Fibroblast of pulmonary artery (primary cell): ENCODE measurements at regions not wholly inside any gene's neighbourhood (a gene's known extent, or its start where the extent isn't known, plus 50 kb on each side); places are given as distances from the start of the nearest gene placed in this dataset.

Experiments
- DNase-seq: peaks from one replicate; pipeline ENCODE4 v3.0.0-alpha.2; 2010; ENCODE audit warnings: low read depth
- H3K4me3 ChIP-seq: replicated peaks from 2 replicates; pipeline ENCODE4 v1.5.1; 2011; ENCODE audit warnings: low read depth, mild to moderate bottlenecking, control low read depth, low read length, moderate library complexity
- TF ChIP-seq, protein P1 (sequence below): IDR thresholded peaks from 2 replicates; pipeline ENCODE4 v1.5.1; 2011; ENCODE audit warnings: mild to moderate bottlenecking, control low read depth, low read length, inconsistent platforms; ENCODE audit errors: missing control alignments

DNA sequence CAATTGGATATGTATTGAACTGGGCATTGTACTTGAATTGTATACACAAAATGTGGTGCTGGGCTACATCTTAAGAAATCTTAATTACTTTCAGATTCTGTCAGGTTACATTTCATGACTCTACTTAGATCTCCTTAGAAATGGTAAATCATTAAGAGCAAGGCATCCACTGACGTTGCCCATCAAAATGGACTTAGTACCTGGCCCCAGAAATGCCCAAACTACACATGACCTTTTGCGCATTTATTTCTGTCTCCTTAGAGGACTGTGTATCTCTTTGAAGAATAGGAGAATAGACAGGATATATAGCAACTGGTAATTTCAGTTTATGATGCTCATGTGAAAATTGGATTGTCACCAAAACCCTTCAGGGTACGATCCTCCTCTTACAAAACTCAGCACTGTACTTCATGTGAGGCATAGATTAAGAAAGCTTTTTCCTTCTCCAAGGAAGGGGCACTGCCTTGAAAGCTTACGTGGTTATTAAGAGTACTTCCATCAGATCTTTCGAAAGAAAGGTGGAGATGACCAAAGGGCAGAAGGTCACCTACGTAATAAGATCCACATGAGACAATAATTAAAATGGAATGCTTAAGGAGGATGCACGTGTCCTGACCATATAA, 61.4 kb upstream of the BMP2 start:
- no peak overlapping the region for H3K4me3 ChIP-seq
- DNase-seq, result no peak
- TF ChIP-seq, protein P1, sequence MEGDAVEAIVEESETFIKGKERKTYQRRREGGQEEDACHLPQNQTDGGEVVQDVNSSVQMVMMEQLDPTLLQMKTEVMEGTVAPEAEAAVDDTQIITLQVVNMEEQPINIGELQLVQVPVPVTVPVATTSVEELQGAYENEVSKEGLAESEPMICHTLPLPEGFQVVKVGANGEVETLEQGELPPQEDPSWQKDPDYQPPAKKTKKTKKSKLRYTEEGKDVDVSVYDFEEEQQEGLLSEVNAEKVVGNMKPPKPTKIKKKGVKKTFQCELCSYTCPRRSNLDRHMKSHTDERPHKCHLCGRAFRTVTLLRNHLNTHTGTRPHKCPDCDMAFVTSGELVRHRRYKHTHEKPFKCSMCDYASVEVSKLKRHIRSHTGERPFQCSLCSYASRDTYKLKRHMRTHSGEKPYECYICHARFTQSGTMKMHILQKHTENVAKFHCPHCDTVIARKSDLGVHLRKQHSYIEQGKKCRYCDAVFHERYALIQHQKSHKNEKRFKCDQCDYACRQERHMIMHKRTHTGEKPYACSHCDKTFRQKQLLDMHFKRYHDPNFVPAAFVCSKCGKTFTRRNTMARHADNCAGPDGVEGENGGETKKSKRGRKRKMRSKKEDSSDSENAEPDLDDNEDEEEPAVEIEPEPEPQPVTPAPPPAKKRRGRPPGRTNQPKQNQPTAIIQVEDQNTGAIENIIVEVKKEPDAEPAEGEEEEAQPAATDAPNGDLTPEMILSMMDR, result no peak

DNA sequence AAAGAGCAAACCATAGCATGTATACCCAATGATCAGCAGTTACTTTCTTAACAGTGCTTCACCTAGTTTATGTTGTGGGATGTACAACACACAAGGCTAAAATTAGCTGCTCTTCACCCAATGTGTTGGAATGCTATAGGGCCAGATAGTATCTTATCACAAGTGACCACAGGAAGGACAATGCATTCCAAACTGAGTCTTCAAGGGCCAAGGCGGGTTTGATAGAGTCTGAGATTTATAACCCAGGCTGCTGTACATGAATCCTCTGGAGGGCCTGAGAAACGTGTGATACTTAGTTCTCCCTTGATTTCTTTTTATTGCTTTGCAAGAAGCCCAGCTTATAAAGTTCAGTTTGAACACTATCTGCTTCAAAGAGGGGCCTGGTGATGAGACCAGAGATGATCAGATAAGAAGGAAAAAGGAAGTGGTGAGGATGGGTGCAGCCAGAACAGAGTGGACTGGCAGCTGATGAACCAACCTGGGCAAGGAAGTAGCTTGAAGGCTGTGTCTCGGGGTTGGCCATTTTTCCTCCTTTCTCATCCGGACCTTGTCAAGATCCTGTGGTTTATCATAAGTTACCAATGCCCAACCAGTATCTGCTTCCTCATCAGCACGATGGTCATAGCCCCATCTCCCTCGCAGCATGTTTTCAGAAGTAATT, 62.2 kb upstream of the BMP2 start:
- H3K4me3 ChIP-seq, result no peak overlapping the region
- no peak for DNase-seq
- TF ChIP-seq, protein P1, result no peak

DNA sequence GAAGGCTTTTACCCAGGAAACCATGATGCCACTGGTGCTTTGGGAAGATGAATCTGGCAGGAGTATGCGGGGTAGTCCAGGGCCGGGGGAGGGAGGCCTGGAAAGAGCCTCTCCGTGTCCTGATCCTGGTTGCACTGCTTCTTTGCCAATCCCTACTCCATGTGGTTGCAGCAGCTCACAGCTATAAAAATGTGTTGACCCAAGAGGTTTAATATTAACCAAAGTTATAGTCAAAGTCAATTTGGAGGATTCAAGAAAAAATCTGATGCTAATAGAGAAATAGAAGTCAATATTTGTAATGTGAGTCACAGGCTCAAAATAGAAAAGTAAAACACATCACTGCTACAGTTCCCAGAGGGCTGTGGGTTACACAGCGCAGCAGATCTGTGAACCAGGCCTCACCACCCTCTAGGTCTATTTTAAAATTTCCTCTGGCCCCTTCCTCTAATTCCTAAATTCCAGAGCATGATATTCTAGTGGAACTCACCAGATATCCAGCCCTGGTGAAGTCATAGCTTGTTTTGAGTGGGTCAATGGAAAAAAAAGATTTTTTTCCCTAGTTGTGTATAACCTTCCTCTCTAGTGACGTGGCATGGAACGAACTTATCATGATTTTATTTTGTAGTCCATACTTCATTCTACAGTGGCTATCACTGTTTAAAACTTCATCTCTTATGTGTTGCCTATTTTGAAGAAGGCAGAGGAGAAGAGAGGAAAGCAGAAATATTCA, 63.2 kb upstream of the BMP2 start:
- no peak overlapping the region for H3K4me3 ChIP-seq
- TF ChIP-seq, protein P1, result no peak
- DNase-seq, result peak; percentile 50

DNA sequence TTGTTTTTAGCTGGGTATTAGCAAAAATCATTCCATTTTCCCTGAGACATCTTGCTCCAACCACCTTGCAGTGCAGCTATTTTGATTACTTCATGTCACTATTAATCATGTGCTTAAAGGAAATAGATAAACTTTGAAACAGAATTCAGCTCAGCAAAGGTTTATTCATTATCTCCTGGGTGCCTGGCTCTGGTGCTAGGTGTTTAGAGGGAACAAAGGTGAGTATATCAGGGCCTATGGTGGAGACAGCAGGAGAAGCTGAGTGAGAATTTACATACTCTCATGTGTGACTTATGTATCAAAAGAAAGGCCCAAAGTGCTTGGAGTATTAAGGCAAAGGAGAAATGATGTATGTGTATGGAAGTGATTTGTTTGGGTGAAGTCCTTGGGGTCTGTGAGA, 63.8 kb upstream of the BMP2 start:
- no peak for DNase-seq
- TF ChIP-seq, protein P1, result no peak
- H3K4me3 ChIP-seq, result no peak overlapping the region

DNA sequence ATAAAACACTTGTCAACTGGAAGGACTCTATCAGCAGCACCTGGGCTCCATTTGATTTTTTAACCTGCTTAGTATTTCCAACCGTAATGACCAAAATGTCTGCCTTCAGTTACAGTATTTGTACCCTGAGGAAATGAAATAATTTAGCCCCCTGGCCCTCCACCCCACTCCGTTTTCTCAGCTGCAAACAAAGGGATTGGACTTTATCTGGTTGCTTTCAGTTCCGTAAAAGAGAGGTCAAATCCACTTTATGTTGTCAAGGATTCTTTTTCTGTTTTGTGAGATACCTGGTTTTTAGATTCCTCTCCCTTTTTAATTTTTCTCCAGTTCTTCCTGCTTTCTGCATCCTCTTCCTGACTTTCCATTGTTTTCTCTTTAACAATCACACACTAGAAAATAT, 64.4 kb upstream of the BMP2 start:
- no peak overlapping the region for H3K4me3 ChIP-seq
- TF ChIP-seq, protein P1, result no peak
- DNase-seq, result no peak

DNA sequence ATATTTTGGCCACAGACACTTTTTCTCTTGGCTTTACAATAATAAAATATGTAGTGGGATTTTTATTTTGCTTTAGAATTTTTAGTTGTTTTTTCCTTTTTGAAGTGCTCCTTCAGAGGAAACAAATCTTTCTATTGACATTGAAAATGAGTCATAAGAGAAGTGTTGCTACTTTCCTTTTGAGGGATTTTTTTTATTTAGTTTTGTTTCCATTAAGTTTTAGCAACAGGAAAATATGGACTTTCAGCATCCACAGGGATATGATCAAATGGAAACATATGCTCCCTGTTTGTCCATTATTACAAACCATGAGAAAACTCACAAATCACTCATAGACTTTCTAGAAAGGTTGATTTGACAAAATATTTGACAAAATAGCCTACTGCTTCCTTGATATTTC, 65.3 kb upstream of the BMP2 start:
- H3K4me3 ChIP-seq, result no peak overlapping the region
- no peak for DNase-seq
- TF ChIP-seq, protein P1, result no peak
